Panc1 (cell line): ENCODE measurements at regions not wholly inside any gene's neighbourhood (a gene's known extent, or its start where the extent isn't known, plus 50 kb on each side); places are given as distances from the start of the nearest gene placed in this dataset.

ENCODE experiments used
- POLR2AphosphoS5 ChIP-seq: IDR thresholded peaks from 2 replicates; pipeline ENCODE4 v1.6.1; 2012; ENCODE audit warnings: mild to moderate bottlenecking, low read depth, low read length, moderate library complexity
- SIN3A ChIP-seq: IDR thresholded peaks from 2 replicates; pipeline ENCODE4 v1.6.1; 2012; ENCODE audit warnings: low read depth, mild to moderate bottlenecking, low read length, moderate library complexity, borderline replicate concordance; ENCODE audit not compliant: insufficient read depth
- TCF7L2 ChIP-seq: IDR thresholded peaks from 2 replicates; pipeline ENCODE4 v1.6.1; 2011; ENCODE audit warnings: mild to moderate bottlenecking, low read depth, low read length, inconsistent platforms
- TF ChIP-seq, protein P1 (sequence below): fragments of 450-650 bp; IDR thresholded peaks from 2 replicates; pipeline ENCODE4 v1.5.1; 2017; ENCODE audit warnings: mild to moderate bottlenecking
- TF ChIP-seq, protein P2 (sequence below), 2 experiments: IDR thresholded peaks; 2 replicates each; pipeline ENCODE4 v1.6.1; 2011 to 2012; ENCODE audit warnings: low read depth in 2 of 2, control low read depth in 1 of 2, low read length in 1 of 2, mild to moderate bottlenecking in 1 of 2, moderate library complexity in 1 of 2; ENCODE audit not compliant: insufficient read depth in 1 of 2

DNA sequence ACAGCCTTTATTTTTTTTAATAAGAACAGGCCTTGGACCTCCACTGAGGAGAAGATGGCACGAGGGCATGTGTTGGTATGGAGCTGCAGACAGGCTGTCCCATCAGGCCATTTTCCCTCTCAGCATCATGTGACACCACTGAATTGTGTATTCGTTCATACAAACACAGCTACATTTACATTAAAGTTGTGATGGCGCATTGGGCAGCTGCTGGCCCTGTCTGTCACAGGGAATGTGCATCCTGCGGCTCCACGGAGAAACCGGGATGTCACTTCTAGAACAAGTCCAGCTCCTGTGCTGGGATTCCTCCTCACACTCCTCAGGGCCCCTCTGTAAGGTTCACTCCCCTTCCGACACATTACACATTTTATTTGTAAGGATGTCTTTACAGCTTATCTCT, 147.6 kb upstream of the TNR start:
- TF ChIP-seq, protein P1, sequence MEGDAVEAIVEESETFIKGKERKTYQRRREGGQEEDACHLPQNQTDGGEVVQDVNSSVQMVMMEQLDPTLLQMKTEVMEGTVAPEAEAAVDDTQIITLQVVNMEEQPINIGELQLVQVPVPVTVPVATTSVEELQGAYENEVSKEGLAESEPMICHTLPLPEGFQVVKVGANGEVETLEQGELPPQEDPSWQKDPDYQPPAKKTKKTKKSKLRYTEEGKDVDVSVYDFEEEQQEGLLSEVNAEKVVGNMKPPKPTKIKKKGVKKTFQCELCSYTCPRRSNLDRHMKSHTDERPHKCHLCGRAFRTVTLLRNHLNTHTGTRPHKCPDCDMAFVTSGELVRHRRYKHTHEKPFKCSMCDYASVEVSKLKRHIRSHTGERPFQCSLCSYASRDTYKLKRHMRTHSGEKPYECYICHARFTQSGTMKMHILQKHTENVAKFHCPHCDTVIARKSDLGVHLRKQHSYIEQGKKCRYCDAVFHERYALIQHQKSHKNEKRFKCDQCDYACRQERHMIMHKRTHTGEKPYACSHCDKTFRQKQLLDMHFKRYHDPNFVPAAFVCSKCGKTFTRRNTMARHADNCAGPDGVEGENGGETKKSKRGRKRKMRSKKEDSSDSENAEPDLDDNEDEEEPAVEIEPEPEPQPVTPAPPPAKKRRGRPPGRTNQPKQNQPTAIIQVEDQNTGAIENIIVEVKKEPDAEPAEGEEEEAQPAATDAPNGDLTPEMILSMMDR: no peak
- TF ChIP-seq, protein P2, sequence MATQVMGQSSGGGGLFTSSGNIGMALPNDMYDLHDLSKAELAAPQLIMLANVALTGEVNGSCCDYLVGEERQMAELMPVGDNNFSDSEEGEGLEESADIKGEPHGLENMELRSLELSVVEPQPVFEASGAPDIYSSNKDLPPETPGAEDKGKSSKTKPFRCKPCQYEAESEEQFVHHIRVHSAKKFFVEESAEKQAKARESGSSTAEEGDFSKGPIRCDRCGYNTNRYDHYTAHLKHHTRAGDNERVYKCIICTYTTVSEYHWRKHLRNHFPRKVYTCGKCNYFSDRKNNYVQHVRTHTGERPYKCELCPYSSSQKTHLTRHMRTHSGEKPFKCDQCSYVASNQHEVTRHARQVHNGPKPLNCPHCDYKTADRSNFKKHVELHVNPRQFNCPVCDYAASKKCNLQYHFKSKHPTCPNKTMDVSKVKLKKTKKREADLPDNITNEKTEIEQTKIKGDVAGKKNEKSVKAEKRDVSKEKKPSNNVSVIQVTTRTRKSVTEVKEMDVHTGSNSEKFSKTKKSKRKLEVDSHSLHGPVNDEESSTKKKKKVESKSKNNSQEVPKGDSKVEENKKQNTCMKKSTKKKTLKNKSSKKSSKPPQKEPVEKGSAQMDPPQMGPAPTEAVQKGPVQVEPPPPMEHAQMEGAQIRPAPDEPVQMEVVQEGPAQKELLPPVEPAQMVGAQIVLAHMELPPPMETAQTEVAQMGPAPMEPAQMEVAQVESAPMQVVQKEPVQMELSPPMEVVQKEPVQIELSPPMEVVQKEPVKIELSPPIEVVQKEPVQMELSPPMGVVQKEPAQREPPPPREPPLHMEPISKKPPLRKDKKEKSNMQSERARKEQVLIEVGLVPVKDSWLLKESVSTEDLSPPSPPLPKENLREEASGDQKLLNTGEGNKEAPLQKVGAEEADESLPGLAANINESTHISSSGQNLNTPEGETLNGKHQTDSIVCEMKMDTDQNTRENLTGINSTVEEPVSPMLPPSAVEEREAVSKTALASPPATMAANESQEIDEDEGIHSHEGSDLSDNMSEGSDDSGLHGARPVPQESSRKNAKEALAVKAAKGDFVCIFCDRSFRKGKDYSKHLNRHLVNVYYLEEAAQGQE (IDR thresholded peaks at IDR 0.05; ENCODE audit: insufficient read depth in 1 of 2, low read depth in 2 of 2, low read length in 1 of 2): no peak
- TF ChIP-seq POLR2AphosphoS5 (no peak), SIN3A (no peak), TCF7L2 (no peak)
